KBM-7 (cell line): ENCODE measurements at regions not wholly inside any gene's neighbourhood (a gene's known extent, or its start where the extent isn't known, plus 50 kb on each side); places are given as distances from the start of the nearest gene placed in this dataset.

Source experiments
- DNase-seq: peaks from one replicate; pipeline ENCODE4 v3.0.0-alpha.2; 2015
- in situ Hi-C: fragments of 300-500 bp; cut with MboI; formaldehyde crosslinking; loops from 2 replicates; pipeline ENCODE4 v1.14.3; 2020; ENCODE audit warnings: low sequenced_read_pairs, low pct_unique_long_range_greater_than_20kb, mixed read lengths

DNA sequence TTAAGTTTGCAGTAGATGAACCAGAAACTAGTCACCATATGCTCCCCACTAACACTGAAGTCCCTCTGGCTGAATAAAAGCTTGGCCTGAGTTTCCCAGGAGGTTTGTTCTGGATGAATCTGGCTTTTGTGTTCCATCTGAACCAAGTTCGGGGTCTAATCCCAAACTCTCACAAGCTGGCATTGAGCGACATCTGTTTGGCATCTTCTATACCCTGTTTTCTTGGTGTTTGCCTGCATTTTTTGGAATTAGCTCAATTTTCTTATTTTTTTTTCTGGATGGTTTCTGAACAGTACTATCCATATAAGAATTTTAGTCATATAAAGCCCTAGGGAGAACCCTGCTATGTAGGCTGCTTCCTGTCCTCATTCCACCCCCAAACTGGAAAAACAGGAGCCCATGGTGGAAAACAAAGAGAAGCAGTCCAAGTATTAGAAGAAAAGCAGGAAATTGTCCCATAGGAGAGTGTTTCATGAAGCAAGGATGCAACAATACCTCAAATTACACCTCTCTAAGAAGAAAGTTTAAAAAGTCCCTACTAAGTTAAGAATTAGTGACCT lies 737.1 kb downstream of the DHX35 start:
- in situ Hi-C loops: no loop called here

DNA sequence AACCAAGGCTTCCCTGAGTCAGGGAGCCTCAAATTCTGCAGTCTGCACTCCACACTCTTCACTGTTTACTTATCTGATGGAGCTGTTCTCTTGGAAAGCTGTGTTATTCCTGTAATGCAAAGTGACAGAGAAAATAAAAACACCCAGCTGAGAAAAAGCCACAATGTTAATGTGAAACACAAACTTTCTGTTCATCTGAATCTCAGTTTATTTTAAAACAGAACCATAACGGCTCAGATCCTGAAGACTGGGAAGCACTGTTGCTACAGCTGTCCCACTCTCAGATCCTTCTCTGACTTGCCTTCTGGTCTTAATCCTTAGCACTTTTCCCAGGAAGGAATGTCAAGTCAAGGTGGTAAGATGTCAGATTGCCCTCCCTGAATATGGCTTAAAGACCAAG lies 736.6 kb downstream of the DHX35 start:
- in situ Hi-C loops: no loop called here
- DNase-seq: no peak

More for the DNA sequence above, 737.1 kb downstream of the DHX35 start:
- DNase-seq: no peak

DNA sequence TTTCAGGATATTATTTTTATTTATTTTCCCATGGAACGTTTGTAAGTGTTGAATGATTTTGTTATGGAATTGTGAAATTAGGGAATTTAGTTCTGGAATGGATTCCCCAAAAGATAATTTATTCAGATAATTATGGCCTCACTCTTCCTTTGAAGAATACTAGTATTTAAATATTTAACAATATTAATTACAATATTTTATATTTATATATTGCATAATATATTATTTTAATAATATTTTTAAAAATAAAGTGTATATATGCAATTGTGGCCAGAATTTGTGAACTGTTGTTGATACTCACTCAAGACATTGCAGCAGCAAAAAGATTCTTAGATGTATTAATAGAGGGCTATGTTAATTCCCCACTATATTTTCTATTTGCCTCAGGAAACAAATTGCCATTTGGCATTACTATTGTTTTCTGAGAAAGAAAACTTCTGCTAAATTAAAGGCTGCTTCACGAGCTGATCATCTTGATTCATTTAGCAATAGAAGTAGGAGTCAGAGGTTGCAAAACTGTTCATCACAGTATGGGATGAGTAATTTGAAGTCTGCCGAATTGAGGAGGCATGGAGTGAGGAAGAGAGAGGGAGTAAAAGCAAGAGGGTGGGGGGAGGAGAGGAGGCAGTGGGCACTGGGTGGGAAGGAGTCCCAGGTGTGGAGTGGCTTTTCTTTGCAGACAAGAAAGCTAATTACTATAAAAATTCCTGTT lies 729.2 kb downstream of the DHX35 start:
- in situ Hi-C loops: no loop called here
- no peak for DNase-seq

DNA sequence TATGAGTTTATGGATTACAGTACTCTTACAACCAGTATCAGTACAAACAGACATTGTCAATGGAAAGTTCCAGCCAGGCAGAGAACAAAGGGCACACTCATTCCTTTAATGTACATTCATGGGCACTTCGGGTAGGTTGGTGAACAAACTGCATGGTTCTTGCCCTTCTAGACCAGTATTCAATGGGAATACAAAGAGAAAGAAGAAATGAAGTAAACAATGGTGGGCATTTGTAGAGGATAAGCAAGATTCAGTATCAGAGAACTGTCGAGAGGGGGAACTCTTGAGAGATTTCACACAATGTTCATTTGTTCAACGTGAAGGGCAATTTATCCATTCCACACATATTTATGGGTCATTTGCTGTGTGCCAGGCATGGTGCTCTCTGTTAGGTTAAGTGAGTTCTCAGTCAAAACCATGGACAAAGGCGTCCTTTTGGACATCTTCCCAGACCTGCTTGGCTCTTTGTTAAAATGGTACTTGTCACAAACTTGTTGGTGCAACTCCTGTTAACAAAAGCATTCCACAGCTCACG lies 714.8 kb downstream of the DHX35 start:
- DNase-seq: peak; percentile 24
- in situ Hi-C loops: no loop called here

DNA sequence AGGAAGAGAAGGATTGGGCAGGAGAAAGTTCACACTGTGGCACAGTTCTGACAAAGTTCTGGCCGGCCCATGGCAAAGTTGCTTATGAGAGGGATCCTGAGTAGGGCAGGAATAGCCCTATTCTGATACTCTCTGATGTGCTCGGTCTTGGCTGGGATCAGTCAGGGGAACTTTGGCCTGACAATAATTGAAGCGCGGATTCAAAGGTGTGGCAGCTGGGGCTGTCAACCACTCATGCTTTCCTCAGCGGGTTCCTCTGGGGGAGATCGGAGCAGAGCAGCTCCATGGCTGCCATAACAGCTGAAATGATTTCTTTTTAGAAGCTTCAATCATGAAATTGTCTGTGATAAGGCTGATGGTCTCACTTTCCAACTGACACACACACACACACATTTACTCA lies 714.1 kb downstream of the DHX35 start:
- in situ Hi-C loops: no loop called here
- no peak for DNase-seq

DNA sequence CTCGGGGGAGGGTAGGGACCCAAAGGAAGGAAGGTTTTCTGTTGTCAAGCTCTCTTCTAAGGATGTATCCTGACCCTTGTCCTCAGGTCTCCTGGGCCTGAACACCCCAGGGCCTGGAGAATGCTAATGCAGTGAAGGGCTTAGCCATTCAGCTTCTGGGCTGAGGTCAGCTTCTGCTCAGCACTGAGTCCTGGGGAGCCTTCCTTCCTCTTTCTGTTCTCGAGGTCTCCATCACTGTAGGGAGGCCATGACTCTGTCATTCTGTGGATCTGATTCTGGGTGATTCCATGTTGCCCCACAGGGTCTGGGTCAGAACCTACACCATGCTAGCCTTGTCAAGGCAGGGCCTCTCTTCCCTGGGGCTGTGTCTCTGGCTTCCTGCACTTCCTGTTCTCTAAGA lies 712.7 kb downstream of the DHX35 start:
- in situ Hi-C loops: no loop called here
- DNase-seq: no peak

DNA sequence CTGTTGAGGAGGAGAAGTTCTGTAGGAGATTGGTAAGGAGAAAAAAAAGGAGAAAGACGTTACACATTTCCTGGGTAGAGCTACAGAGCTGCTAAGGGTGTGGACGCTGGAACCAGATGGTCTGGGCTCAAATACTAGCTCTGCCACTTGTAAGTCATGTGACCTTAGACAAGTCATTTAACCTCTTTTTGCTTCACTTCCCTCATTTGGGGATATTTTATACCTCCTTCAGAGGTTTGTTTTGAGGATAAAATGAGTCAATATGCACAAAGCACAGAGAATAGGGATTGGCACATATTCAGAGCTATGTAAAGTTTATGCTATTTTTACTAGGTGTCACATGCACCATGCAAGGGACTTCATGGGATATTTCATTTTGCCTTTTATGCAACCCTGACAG lies 708.8 kb downstream of the DHX35 start:
- in situ Hi-C loops: no loop called here
- DNase-seq: no peak

DNA sequence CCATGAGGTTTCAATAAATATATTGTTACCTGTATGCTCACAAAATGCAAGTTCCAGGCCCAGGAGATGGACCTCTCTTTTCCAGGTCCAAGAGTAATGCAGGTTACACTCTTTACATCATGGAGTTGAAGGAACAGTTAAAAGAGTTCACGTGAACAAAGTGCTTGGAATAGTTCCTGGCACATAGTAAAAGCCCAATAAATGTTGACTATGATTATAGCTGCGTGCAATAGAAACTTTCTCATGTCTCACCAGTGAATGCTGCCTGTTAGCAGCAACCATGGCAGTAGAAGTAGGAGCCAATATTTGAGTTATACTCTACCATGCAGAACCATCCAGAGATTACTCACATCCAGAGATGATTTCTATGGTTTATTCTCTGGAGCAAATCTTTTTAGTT lies 707.5 kb downstream of the DHX35 start:
- in situ Hi-C loops: no loop called here
- no peak for DNase-seq

DNA sequence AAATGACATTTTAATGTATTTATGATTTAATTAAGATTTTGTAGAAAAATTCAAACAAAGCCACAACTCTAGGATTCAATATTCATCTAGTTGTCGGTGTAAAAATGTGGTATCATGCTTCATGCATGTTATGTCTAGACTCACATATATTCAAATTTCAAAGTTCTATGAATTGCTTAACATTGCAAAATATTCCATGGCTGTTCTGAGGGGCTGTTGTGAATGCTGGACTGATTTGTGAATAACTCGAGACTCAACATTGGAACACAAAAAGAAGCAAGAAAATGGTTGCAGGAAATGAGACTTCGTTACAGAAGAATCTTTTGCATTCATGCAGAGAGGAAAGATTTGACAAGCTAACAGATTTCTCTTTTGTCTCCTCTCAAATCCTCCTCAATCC lies 705.9 kb downstream of the DHX35 start:
- in situ Hi-C loops: no loop called here

DNA sequence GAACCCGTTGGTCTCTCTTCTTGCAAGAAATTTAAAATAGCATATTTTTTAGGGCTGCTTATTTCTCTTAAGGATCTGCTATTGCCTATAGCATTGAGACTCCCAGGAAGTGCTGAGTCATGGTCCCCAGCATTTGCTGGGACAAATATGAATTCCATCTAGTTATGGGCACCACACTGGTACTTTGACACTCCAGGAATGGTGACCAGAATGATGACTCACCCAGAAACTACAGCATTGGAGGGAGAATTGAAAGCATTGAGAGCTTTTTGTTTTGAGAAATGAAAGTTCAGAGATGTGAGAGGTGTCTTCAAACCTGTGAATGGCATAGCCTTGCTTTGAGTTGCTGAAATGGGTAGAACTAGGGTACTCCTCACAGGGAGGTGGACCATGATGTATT lies 699.7 kb downstream of the DHX35 start:
- DNase-seq: no peak
- in situ Hi-C loops: no loop called here

More for the DNA sequence above, 705.9 kb downstream of the DHX35 start:
- no peak for DNase-seq

DNA sequence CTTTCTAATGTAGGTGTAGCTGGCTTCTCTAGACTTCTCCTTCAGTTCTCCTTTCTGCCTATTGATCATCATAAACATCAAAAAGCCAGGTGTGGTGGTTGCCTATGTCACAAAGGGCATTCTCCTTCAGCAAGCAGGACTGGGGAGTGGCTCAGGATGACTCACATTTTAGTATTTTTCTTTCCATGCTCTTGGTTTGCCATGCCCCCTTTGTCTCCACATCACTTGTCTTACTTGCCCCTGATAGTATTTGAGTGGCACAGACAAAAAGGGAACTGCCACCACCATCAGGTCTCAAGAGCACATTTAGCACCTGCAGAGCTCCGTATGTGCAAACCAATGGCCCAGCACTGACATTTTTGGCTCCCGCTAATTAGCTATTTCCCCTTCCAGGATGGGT lies 698.8 kb downstream of the DHX35 start:
- in situ Hi-C loops: no loop called here

DNA sequence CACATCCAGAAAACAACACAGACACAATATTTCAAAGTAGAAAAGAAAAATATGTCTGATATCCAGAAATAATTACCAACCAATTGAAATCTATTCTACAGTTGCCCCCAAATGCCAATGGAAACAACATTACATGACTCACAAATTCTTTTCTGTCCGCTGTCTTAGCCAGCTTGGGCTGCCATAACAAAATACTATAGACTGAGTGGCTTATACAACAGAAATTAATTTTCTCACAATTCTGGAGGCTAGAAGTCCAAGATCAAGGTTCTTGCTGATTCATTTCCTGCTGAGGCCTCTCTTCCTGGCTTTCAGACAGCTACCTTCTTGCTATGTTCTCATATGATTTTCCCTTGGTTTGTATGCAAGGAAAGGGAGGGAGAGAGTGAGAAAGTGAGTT lies 698.1 kb downstream of the DHX35 start:
- in situ Hi-C loops: no loop called here
- no peak for DNase-seq

More for the DNA sequence above, 698.8 kb downstream of the DHX35 start:
- DNase-seq: no peak

DNA sequence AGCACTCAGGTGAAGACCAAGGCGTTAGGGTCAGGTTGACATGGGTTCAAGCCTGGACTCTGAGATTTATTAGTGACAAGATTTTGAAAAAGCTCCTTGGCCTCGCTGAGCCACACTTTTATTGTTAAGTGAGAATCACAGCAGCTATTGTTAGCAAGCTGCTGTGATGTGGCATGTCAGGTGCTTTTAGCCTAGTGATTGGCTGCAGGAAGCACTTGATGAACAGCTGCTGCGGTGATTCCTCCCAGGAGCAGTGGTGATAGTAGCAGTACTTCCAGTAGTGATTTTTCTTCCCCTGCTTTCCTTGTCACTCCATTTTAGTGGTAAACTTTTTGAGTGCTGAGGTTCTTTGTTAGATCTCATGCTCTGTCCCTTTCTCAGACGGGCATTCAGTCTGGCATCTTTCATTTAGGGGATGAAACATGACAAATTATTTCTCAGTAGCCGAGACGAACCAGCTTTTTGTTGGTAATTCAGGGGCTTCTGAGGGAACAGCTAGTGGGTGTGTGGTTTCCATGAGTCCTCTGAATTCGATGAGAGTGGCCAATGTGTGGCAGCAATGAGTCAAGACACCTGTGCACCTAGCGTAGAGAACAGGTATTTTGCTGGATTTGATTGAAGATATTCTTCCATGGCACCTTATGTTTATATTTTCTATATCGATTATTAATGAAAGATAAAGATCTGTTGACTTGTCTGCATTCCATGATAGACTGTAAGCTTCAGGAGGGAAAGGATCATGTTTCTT lies 696.7 kb downstream of the DHX35 start:
- in situ Hi-C loops: no loop called here
- DNase-seq: no peak

DNA sequence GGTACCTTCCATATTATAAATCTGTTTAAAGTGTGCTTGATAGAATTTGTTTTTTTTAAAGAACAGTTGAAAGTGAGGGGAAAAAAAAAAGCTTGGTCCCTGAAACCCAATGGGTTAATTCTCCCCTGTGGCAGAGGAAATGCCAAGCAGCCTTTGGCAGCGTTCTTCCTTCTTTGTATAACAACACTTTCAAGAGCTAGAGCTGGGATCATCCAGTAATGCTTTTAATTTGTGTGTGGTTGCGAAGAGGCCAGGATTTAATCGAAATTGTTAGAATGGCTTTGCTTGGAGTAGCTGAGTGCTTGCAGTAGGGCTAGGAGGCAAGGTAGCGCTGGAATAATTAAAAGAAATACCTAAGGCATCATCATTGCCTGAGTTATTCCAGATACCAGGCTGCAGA lies 692.0 kb downstream of the DHX35 start:
- in situ Hi-C loops: no loop called here

DNA sequence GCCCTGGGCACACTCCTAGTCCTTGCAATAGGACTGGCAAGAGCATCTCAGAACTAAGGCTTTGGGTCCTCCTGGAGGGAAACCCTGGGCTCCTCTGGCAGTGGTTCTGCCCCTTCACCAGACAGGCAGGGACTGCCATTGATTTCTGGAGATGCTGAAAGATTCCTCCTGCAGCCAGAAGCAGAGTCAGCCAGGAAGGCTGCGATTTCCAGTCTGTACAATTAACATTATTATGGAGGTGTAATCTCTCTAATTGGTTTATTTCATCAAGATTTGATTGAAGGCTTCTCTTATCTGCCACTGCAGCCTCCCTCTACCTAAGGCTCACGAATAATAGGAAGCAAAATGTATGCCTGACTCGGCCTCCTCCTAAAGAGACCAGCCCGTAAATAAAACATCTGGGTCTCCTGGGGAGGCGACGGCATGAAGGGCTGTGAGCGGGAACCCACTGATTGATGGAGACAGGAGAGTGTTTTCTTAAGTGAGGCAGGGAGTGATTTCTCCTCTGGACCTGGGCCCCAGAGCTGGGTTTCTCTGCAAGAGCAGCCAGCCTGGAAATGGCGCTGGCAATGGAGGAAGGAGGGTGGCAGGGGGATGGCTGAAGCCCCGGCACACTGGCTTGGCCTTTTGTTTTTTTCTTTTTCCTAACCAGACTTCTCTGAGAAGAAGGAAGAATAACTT lies 689.6 kb downstream of the DHX35 start:
- no peak for DNase-seq
- in situ Hi-C loops: no loop called here

More for the DNA sequence above, 692.0 kb downstream of the DHX35 start:
- DNase-seq: no peak

DNA sequence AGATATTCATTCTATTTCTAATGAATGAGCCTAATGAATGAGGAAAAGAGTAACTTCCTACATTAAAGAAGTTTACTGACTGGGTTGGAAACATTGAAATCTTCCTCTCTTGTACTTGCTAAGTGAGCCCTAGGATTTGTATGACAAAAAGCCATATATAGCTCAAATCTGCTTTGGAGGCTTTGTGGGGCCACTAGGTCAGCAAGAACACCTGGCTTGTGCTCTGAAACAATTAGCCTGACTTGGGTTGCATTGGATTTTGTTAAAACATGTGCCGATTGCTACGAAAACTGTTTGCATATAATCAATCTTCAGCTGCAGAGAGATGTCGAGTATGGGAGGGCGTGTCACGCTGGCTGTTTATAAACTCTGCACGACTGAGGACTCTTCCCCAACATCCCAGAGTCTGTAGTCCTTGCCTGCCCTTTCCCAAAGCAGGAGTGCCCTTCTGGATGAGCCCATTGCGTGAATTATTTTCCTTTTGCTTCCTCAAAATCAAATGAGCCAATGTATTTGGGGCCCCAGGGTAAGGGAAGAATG lies 684.8 kb downstream of the DHX35 start:
- in situ Hi-C loops: no loop called here
- DNase-seq: no peak

DNA sequence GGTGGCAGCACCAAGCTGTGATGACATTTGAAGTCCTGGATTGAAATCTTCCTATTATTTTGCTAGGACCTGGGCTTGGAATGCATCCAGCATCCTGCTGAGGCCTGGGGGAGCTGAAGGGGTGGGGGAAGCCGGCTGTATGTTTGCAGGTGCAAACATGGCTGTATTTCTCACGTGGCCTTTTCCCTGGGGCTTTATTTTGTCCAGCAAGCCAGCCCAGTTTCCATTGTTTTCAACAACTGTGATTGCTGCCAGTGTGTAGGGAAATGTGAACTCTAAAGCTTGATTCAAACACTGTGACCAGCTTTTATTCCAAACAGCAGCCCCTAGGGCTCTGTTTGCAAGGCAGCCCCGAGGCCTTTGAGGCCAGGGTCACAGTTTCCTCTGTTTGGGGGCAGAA lies 683.0 kb downstream of the DHX35 start:
- in situ Hi-C loops: no loop called here
- DNase-seq: no peak

DNA sequence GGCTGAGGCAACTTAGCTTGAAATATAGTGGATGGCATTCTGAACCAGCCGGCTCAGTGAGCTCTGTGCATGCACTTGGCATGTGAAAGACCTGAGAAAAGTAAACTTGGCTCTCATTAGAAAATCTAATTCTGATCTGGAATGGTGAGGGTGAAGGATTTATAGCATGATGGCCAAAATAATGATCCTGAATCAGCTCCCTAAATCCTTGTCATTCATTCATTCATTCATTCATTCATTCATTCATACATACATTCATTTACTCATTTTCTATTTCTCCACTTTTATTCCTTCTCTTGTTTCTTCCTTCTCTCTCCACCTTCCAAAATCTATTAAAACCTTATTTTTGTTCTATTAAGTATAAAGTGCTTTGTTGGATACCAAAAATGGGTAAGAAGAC lies 681.1 kb downstream of the DHX35 start:
- in situ Hi-C loops: no loop called here

DNA sequence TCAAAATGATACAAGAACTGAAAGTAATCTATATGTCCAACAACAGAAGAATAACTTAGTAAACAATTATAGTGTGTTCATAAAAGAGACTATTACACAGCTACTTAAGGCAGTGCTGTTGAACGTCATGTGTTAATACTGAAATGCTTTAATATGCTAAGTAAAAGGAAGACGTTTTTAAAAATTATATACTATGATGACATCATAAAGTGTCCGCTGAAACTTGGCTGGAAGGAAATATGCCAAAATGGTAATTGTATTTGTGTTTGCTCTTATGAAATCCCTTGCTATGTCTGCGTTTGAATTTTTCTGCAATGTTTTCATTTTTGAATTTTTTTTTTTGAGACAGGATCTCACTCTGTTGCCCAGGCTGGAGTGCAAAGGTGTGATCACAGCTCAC lies 679.3 kb downstream of the DHX35 start:
- in situ Hi-C loops: no loop called here
- DNase-seq: no peak

More for the DNA sequence above, 681.1 kb downstream of the DHX35 start:
- DNase-seq: no peak
